AG09319 (cell line): ENCODE measurements at regions not wholly inside any gene's neighbourhood (a gene's known extent, or its start where the extent isn't known, plus 50 kb on each side); places are given as distances from the start of the nearest gene placed in this dataset.

Experiments
- DNase-seq: peaks from one replicate; pipeline ENCODE4 v3.0.0-alpha.2; 2010; ENCODE audit warnings: low read depth; ENCODE audit errors: extremely low read depth
- TF ChIP-seq, protein P1 (sequence below): IDR thresholded peaks from 2 replicates; pipeline ENCODE4 v1.5.1; 2011; ENCODE audit warnings: low read depth, mild to moderate bottlenecking, inconsistent platforms, low read length, moderate library complexity

DNA sequence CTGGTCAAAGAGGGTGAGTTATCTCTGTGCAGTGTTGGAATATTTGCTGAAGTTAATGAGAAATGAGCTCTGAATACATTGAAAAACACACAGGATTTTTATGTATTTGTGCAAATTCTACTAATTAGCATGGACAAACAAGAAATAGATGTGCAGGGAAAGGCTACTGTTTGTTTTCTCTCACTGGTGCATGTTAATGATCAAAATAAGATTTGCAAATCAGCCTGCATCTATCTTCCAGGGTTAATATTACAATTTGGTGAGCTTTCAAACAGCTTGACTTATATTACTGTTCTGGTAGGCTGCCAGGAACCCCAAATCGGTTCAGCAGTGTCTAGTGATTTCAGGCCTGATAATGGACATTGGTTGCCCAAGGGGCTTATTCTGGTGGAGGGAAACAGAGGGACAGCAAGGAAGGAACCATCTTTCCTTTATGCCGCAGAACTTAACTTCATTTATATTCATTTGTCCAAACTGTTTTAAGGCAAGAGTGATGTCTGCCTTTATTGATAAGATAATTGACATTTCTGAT, 93.8 kb upstream of the REG3A start:
- DNase-seq, result no peak
- TF ChIP-seq, protein P1, sequence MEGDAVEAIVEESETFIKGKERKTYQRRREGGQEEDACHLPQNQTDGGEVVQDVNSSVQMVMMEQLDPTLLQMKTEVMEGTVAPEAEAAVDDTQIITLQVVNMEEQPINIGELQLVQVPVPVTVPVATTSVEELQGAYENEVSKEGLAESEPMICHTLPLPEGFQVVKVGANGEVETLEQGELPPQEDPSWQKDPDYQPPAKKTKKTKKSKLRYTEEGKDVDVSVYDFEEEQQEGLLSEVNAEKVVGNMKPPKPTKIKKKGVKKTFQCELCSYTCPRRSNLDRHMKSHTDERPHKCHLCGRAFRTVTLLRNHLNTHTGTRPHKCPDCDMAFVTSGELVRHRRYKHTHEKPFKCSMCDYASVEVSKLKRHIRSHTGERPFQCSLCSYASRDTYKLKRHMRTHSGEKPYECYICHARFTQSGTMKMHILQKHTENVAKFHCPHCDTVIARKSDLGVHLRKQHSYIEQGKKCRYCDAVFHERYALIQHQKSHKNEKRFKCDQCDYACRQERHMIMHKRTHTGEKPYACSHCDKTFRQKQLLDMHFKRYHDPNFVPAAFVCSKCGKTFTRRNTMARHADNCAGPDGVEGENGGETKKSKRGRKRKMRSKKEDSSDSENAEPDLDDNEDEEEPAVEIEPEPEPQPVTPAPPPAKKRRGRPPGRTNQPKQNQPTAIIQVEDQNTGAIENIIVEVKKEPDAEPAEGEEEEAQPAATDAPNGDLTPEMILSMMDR, result no peak

DNA sequence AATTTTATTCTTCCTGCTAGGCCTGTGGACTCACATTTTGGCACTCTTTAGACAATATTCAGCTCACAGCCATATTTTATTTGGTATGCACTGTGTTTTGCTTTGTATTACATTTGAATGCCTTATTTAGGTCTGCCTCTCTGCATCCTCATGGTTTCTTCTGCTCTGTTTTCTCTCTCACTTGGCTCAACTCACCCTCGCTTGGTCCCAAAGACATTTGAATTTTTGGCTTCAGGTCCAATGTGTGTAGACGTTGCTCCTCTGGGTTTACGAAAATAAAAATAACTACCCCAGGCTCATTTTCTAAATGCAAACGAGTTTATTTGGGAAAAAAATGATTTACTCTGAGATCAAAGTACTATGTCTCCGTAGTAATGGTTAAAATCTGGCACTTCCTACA, 91.1 kb upstream of the REG3A start:
- no peak for DNase-seq
- TF ChIP-seq, protein P1, result no peak

DNA sequence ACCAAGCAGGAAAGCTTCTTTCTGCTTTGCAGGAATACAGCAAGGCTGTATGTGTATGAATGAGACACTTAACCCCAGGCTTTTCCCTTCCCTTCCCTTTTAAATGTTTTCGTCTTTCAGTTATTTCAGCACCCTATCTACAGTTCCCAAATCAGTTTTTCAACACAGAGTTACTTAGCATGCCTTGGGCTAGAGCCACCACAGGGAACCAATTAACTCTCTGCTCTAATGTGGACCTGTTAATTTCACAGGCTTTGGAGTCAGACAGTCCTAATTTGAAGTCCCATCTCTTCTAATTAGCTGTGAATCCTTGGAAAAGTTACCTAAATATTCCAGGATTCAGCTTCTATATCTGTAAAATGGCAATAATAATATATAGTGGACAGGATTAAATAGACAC, 89.2 kb upstream of the REG3A start:
- no peak for DNase-seq
- TF ChIP-seq, protein P1, result no peak

DNA sequence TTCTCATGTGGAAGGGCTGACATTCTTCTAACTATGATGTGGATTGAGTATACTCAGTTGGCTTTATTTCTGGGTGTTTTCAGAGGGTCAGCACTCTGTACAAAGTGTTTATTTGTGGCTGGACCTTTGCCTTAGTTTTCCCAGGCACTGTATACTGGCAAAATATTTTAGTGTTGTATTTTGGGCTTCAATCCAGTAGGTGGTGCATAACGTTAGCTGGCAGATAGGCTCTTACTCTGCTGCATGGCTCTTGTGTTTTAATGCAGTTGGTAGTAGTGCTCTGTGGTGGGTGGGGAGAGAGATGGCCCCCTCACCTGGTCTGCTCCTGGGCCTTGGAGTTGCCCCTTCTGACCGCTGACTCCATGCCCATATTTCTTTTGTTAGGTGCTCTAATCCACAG, 75.6 kb upstream of the REG3A start:
- TF ChIP-seq, protein P1, result no peak
- no peak for DNase-seq

DNA sequence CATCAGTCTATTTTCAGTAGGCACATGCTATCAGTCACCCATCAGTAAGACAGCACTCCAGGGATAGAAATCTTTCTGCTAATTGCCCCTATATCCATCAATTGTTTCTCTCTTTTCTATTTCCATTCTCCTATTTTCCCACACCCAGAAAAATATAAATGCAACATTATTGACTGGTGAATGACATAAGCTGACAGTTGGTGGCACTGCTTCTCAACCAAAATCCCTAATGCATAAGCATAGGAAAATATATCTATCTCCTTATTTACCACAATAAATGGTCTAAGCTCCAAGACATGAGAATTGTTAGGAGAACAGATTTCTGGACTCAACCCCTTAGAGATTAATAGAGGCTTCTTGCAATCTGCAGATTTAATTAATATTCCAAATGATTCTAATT, 64.0 kb upstream of the REG3A start:
- TF ChIP-seq, protein P1, result no peak
- DNase-seq, result no peak

DNA sequence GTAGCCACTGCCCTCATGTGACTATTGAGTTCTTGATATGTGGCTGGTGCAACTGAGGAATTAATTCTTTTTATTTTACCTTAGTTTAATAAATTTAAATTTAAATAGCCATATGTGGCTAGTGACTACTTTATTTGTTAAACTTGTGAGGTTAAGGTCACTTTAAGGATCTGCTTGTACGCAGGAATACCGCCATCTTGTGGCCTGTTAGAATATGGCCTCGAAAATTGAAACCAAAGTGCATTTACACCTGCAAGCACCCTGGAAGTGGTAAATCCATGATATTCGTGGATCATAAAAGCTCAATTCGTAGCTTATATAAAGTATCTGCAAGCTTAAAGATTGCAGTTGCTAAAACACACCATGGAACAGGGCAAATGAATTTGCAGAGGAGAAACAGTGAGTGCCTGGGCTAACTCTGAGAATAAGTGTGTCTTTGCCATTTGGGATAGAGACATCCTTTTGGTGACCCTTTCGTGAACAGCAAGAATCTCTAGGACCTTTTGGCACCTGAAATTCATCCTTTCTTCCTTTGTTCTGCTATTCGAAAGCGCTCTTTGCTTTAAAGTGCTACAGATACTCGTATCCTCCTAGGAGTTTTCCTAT, 59.9 kb upstream of the REG3A start:
- DNase-seq, result no peak
- TF ChIP-seq, protein P1, result peak; percentile 51

DNA sequence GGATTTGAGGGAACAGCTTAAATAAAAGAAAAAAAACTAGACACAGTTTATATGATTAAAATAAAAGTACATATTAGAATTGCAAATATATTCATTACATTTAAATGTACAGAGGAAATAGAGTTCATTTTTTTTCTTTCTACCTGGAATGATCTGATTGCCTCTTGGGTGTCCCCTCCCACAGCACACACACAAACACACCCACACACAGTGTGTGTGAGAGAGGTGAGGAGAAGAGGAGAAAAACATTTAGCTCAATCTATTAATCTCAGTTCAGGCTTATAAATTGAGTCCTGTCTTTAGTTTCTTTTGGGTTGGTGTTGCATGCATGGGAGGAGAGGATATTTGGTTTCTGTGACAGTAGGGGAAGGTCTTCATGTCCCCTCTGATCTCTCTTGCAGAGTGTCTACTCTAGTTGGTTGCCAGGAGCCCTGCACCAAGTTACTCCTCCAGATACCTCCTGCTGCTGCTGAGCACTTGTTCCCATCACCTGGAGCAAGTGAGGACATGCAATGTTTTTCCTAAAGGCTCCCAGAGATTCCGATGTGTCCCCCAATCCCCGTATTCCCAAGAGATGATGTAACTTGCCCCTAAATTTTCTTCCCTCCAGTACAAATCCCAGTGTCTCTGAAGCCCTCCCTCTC, 50.8 kb upstream of the REG3A start:
- TF ChIP-seq, protein P1, result no peak
- no peak for DNase-seq
